ENCODE measurements at regions not wholly inside any gene's neighbourhood (a gene's known extent, or its start where the extent isn't known, plus 50 kb on each side); places are given as distances from the start of the nearest gene placed in this dataset.
"Not testable (repeated sequence)": the region's sequence is repeated elsewhere in the genome, so short reads cannot be mapped to it uniquely, and the experiment has no call there.

GRCh38 chr12:11517080-11517479, 121.7 kb upstream of the PRB2 start:
- DNase-seq = no peak
- in situ Hi-C loops (cut with HindIII; ENCODE audit: low pct_ligation_motif_present, low pct_unique_long_range_greater_than_20kb, low sequenced_read_pairs) = no loop called here

DNA sequence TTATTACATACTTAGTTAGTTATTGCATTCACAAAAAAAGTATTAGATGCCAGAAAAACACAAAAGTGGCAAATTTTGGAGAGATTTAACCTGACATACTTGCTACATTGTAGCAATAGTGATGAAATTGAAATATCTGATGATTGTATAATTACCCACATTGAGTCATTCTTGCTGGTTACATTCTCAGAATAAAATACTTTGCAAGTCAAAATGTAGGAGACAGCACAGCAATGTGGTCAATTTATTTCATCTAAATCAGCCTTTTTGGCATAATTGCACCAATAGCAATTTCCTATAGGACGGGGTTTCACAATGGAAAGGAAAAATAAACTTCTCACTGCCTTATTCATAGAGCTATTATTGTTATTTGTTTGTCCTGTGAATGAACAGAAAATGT, 125.0 kb upstream of the ETV6 start:
- in situ Hi-C loops (cut with HindIII; ENCODE audit: low pct_ligation_motif_present, low pct_unique_long_range_greater_than_20kb, low sequenced_read_pairs) = no loop called here
- DNase-seq = no peak

DNA sequence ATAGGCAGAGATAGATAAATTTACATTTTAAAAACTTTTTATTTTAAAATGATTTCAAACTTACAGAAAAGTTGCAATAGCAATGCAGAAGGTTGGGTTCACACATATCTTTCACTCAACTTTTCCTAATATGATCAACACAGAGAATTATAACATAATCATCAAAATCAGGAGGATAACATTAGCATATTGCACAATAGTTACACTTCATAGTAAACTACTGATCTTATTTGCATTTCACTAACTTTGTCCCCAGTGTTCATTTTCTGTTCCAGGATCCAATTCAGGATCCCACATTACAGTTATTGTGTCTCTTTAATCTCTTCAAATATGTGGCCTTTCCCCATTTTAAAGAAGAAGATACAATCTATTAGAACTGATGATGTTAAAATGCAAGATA, 115.4 kb upstream of the ETV6 start:
- in situ Hi-C loops (cut with HindIII; ENCODE audit: low pct_ligation_motif_present, low pct_unique_long_range_greater_than_20kb, low sequenced_read_pairs) = no loop called here
- DNase-seq = no peak

DNA sequence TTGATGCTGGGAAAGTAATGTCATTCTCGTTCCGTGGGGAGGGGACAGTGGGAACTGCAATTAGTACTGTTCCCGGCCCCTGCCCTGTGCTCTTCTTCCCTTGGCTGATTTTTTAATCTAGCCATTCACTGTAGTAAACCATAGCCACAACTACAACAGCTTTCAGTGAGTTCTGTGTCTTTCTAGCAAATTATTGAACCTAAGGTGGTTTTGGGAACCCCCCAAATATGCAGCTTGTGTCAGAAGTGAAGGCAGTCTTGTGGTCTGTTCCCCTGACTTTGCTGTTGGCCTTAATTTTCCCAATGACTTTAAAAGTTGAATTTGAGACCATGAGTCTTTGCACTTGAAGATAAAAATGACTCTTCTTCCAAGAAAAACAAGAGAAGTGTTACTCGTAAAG, 114.3 kb upstream of the ETV6 start:
- in situ Hi-C loops (cut with HindIII; ENCODE audit: low pct_ligation_motif_present, low pct_unique_long_range_greater_than_20kb, low sequenced_read_pairs) = no loop called here
- no peak for DNase-seq

DNA sequence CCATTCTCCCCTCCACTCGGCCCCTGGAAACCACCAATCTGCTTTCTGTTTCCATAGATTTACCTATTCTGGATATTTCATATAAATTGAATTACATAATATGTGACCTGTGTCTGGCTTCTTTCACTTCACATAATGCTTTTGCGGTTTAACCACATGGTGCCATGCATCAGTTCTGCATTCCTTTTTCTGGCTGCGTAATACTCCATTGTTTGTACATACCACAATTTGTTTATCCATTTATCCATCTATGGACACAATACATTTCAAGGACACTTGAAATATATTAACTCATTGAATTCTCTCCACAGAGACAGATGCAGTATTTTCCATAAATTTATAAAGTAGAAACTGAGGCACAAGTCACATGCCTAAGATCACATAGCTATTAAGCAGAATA, 110.3 kb upstream of the ETV6 start:
- DNase-seq = no peak
- in situ Hi-C loops (cut with HindIII; ENCODE audit: low pct_ligation_motif_present, low pct_unique_long_range_greater_than_20kb, low sequenced_read_pairs) = no loop called here

DNA sequence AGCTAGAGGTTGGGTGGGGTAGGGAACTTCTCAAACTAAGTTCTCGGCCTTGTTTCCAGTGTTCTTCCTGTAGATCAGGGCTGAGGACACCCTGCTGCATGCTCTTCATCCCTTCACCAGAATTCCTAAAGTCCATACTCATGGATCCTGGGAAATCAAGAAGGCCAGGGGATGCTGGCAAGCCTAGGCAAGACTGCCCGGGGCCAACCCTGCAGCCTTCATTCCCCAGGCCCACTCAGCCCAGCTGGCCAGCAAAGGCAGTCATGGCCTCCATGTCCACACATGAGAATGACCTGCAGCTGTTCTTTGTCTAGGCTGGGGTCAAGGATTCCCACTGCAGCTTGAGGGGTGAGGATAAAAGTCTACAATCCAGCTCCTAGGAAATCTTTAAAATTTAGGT, 109.3 kb upstream of the ETV6 start:
- DNase-seq = no peak
- in situ Hi-C loops (cut with HindIII; ENCODE audit: low pct_ligation_motif_present, low pct_unique_long_range_greater_than_20kb, low sequenced_read_pairs) = no loop called here

DNA sequence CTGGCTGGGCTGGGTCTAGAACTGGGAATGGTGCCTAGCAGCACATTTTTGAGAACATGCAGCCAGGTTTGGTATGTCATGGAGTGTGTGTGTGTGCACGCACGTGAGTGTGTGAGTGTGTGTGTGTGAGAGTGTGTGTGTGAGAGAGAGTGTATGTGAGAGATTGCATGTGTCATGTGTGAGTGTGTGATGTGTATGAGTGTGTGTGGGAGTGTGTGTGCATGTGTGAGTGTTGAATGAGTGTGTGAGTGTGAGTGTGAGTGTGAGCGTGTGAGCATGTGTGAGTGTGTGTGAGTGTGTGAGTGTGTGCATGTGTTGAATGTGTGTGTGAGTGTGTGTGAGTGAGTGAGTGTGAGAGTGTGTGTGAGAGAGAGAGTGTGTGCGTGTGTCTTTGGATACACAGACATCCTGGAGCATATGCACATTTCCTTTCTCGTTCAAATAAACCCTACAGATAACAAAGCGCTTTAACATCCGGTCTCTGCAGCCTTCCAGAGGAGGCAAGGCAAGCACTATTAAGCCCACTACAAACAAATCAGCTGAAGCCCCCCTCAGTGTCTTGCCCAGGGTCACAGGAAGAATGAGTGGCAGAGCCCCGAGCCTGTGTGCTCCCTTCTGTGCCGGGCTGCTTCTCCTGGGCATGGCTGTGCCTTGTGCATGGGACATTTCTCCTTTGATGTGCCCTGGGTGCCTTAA, 108.7 kb upstream of the ETV6 start:
- in situ Hi-C loops (cut with HindIII; ENCODE audit: low pct_ligation_motif_present, low pct_unique_long_range_greater_than_20kb, low sequenced_read_pairs) = no loop called here
- no peak for DNase-seq

- in situ Hi-C loops (cut with HindIII; ENCODE audit: low pct_ligation_motif_present, low pct_unique_long_range_greater_than_20kb, low sequenced_read_pairs) = no loop called here
- no peak for DNase-seq
These were observed 106.9 kb upstream of the ETV6 start for GRCh38 chr12:11542599-11542998.

GRCh38 chr12:11543457-11544158, 105.9 kb upstream of the ETV6 start:
- no peak for DNase-seq
- in situ Hi-C loops (cut with HindIII; ENCODE audit: low pct_ligation_motif_present, low pct_unique_long_range_greater_than_20kb, low sequenced_read_pairs) = no loop called here

DNA sequence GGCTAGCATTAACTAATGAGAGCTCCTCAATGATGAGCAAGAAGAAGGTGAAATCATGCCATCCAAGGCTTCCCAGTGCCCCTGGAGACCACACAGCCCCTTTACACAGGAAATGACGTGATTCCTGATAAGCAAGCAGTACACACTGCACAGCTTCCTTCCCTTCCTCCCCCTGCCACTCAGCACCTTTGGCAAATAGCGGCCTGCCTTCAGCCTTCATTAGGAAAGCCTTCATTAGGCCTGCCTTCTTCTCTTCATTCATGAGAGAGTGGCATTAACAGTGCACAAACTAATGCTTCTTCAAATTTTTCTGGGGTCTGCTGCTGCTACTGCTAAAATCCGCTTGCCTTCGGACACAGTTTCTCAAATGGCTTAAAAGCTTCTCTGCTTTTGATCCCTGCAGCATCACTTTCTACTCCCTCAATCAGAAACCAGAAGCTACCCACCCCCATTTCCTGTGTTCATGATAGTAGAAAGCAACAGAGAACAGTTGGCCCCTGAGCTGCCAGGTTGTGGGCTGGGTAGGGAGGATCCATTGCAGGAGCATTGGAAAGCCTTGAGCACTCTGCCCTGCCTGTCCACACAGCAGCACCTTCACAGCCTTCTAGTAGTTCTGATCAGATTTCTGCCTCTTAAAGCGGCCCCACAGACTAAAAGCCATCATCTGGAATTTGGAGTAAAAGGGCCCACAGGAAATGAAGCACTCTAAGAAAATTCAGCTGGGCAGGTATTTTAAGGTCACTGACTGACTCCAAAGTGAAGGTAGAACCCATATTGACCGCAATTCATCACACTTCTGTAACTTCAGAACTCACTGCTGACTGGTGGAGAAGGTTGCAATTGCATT, 103.8 kb upstream of the ETV6 start:
- in situ Hi-C loops (cut with HindIII; ENCODE audit: low pct_ligation_motif_present, low pct_unique_long_range_greater_than_20kb, low sequenced_read_pairs) = no loop called here
- no peak for DNase-seq

- DNase-seq; in situ Hi-C loops (cut with HindIII; ENCODE audit: low pct_ligation_motif_present, low pct_unique_long_range_greater_than_20kb, low sequenced_read_pairs): not testable (repeated sequence)
These were observed 102.7 kb upstream of the ETV6 start for GRCh38 chr12:11546582-11547270.

DNA sequence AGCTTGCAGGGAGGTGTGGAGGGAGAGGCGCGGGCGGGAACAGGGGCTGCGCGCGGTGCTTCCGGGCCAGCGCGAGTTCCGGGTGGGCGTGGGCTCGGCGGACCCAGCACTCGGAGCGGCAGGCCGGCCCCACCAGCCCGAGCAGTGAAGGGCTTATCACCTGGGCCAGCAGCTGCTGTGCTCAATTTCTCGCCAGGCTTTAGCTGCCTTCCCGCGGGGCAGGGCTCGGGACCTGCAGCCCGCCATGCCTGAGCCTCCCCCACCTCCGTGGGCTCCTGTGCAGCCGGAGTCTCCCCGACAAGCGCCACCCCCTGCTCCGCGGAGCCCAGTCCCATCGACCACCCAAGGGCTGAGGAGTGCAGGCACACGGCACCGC, 102.2 kb upstream of the ETV6 start:
- DNase-seq; in situ Hi-C loops (cut with HindIII; ENCODE audit: low pct_ligation_motif_present, low pct_unique_long_range_greater_than_20kb, low sequenced_read_pairs): not testable (repeated sequence)

DNA sequence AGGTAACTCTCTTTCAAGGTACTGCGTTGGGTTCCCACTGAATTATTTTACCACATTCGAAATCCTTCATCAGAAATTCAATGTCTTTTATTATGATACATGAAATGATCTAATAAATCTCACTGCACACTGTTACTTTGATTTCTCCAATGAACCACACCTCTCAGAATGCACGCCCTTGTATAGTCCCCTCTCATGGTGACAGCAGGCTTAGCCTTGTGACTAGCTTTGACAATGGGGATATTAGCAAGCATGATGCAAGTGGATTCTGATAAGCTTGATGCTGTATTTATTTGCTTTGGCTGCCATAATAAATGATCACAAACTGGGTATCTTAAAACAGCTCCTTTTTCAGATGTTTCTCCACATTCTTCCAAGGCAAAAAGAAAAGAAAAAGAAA, 100.4 kb upstream of the ETV6 start:
- DNase-seq = no peak
- in situ Hi-C loops (cut with HindIII; ENCODE audit: low pct_ligation_motif_present, low pct_unique_long_range_greater_than_20kb, low sequenced_read_pairs) = no loop called here

DNA sequence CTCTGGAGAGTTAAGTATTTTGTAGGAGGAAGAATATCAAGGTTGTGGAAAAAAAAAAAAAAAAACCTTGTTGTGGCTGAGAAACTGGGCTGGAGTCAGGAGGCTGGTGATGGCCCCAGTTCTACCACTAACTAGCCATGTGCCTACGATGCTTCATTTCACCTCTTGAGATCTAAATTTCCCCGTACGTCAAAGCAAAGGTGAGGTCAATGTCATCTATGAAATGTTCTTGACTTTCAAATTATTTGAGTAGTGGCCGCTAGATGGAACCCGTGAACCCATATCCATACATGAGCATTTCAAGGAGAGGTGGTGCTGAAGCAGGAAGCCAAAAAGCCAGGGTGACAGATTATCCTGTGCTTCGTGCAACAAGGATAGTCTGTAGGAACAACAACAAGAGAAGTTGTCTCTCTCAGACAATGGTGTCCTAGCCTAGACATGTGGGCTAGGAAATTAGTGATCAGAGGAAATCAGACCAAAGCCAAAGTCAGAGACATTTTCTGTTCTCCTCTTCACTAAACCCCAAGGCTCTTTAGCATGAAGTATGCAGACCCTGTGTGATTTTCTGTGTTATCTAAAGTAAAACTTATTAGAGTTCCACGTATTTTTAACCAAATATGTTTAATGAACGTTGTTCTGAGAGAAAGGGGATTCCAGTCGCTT, 95.5 kb upstream of the ETV6 start:
- peak; percentile 69 for DNase-seq
- in situ Hi-C loops (cut with HindIII; ENCODE audit: low pct_ligation_motif_present, low pct_unique_long_range_greater_than_20kb, low sequenced_read_pairs) = no loop called here

DNA sequence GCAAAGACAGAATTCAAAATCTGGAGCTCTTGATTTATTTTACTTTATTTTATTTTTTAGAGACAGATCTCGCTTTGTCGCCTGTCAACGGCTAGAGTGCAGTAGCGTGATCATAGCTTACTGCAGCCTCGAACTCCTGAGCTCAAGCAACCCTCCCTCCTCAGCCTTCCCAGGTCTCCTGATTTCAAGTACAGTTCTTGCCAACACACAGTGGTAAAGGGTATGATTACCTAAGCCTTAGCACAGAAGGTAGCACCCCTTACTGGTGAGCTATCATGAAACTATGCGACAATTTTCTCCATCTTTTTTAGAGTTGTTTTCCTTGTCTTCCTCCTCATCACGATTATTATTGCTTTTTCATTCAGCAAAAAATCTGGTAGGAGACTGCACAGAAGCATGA, 94.3 kb upstream of the ETV6 start:
- no peak for DNase-seq

DNA sequence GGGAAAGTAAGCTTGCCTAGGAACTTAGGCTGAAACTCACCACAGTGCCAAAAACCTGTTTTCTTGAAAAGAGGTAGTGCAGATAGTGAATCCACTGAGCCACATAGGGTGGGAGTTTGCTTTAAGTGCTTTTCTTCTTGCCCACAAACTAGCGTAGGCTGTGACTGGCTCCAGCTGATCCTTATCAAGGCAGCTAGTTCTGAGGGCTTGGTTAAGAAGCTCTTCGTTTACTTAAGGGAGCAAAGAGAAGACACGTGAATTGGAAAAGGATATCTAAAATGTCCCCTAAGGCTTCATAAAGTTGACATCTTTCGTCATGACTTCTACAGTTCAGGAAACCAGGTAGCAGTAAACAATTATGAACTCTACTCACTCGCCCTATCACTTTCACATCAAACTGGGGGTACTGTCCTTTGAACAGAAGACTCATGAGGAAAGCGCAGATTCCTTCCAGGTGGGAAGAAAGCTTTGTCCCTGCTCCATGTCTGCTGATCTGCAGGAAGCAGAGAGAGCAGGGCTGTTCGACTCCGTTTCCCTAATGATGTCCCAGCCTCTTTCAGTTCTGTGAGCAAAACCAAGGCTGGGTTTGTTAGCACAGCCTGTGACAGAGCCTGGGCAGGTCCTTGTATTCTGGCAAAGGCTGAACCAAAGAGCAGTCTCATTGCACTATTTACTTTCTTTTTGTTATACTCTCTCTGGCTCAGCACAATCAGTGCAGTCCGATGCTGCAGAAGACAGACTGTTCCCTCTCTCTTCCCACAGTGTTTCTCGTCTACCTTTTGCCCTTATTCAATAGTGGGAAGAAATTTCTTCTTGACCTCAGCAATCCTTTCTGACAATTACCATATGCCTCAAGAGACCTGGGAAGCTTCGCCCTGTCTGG, 93.5 kb upstream of the ETV6 start:
- DNase-seq = no peak

More for the DNA sequence above, 94.3 kb upstream of the ETV6 start:
- in situ Hi-C loops (cut with HindIII; ENCODE audit: low pct_ligation_motif_present, low pct_unique_long_range_greater_than_20kb, low sequenced_read_pairs) = no loop called here

DNA sequence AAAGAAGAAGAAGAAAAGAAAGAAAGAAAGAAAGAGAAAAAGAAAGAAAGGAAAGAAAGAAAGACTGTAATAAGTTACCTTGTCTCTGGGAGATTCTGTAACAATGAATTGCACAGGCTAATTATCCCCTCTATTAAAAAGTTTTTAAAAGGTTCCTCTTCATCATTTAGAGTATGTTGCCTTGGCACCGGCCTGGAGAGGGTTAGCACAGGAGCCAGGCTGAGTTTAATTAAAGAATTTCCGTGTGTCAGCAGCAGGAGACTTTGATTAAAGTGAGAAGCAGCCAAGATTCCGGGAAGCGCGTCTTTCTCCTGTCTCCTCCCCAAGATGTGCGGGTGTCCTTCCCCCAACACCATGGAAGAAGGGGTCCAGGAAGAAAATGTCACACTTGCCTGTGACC, 92.8 kb upstream of the ETV6 start:
- in situ Hi-C loops (cut with HindIII; ENCODE audit: low pct_ligation_motif_present, low pct_unique_long_range_greater_than_20kb, low sequenced_read_pairs) = no loop called here

More for the DNA sequence above, 93.5 kb upstream of the ETV6 start:
- in situ Hi-C loops (cut with HindIII; ENCODE audit: low pct_ligation_motif_present, low pct_unique_long_range_greater_than_20kb, low sequenced_read_pairs) = no loop called here

More for the DNA sequence above, 92.8 kb upstream of the ETV6 start:
- no peak for DNase-seq

Data from ACHN (cell line).